ENCODE measurements at regions not wholly inside any gene's neighbourhood (a gene's known extent, or its start where the extent isn't known, plus 50 kb on each side); places are given as distances from the start of the nearest gene placed in this dataset.
"Not testable (repeated sequence)": the region's sequence is repeated elsewhere in the genome, so short reads cannot be mapped to it uniquely, and the experiment has no call there.

DNA sequence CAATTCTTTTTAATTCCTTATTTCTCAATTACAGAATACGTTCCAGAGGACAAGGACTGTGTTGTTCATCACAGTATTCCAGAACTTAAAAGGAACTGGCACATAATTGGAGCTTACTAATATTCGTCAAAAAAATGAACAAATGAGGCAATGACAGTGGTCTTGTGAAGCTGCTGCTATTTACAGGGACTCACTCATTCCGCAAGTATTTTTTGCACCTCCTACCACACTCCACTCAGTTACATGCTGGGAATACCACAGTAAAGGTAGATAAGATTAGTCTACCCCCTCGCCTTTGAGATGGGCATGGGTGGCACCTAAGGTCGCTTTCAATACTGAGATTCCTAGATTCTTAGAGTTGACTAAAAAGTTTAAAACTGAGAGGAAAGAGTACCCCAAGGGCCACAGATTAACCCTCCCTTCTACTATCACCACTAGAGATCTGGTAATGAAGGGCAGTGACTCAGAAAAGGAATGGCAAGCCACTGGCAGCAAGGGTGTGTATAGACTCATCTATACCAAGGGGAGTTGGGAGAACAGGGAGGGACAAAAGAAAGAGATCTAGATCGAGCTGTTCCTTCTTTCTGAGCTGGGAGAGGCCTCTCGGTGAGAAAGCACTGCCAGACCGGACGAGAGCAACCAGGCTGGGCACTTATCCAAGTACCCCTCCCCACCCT, 85.0 kb downstream of the RPL27A start:
- TF ChIP-seq EZH2 (IDR thresholded peaks at IDR 0.05; ENCODE audit: insufficient read depth, poor library complexity, severe bottlenecking) (no peak), EZH2phosphoT487 (IDR thresholded peaks at IDR 0.05; ENCODE audit: insufficient read depth, low read depth) (no peak)
- Histone ChIP-seq H3K9me3 (ENCODE audit: low read depth) (no peaks in the 10 kb centered on the region), H2AFZ (no peak overlapping the region), H3F3A (ENCODE audit: insufficient read depth) (peaks cover 41% of the 10 kb centered on the region), H3K36me3 (ENCODE audit: low read depth) (no peaks in the 10 kb centered on the region), H3K4me2 (ENCODE audit: unreplicated experiment) (peak overlapping the region; percentile 64), H3K4me3 (peak overlapping the region; percentile 31), H3K27me3 (replicated peaks; ENCODE audit: insufficient read depth) (no peaks in the 10 kb centered on the region), H3K27ac (peak overlapping the region; percentile 86), H3K4me1 (ENCODE audit: insufficient read depth) (peaks cover 64% of the 10 kb centered on the region), H4K20me1 (ENCODE audit: insufficient read depth) (no peaks in the 10 kb centered on the region), H3K9ac (peak overlapping the region; percentile 43), H3K79me2 (ENCODE audit: insufficient read depth) (peaks cover 13% of the 10 kb centered on the region), H3K9me2 (ENCODE audit: insufficient read depth) (no peaks in the 10 kb centered on the region)
- in situ Hi-C loops (cut with MboI): no loop called here
- DNase-seq: peak; percentile 82
- 11% methylated on average over 9 of the region's 9 CpGs for WGBS, 2 experiments (ENCODE audit: low coverage in 1 of 2, low lambda C conversion rate in 2 of 2, missing lambda C conversion rate in 2 of 2)

DNA sequence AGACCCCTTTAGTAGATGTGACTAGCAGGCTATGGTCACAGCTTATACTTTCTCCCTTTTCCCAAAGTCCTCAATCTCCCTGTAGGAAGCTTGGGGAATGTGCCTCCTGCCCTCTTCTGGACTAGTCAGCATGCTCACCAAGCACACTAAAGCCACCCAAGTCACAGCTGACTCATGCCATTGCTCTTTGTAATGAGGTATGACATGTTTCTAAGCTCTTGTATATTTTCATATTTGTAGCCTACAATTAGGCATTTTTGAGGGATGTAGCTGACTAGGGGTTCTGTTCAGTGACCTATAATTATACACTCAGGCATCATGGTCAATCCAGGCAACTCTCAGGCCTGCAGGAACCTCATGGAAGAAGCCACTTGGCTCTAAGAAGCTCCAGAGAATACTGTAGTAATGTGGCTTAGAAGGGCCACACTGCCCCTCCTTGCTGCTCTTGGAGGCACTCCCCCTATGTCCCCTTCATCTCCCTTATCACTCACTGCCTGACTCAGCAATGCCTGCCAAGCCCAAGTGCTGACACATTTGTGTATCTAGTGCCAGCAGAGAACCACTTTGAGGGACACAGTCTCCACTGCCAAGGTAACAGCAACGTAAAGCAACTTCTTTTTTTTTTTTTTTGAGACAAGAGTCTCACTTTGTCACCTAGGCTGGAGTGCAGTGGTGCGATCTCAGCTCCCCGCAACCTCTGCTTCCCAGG, 86.2 kb downstream of the RPL27A start:
- Histone ChIP-seq H4K20me1 (ENCODE audit: insufficient read depth) (no peaks in the 10 kb centered on the region), H3K4me3 (no peak overlapping the region), H3K79me2 (ENCODE audit: insufficient read depth) (0 out of 2 replicates have a peak, but pooled peaks cover 6% of the 10 kb centered on the region), H3K27ac (peak overlapping the region; percentile 86), H3K9ac (0 out of 2 replicates have a peak overlapping the region, but pooled peaks have one; percentile 26), H3K36me3 (ENCODE audit: low read depth) (no peaks in the 10 kb centered on the region), H3K4me1 (ENCODE audit: insufficient read depth) (peaks cover 74% of the 10 kb centered on the region), H2AFZ (no peak overlapping the region), H3K9me2 (ENCODE audit: insufficient read depth) (no peaks in the 10 kb centered on the region), H3K4me2 (ENCODE audit: unreplicated experiment) (peak overlapping the region; percentile 64), H3K9me3 (ENCODE audit: low read depth) (no peaks in the 10 kb centered on the region), H3F3A (ENCODE audit: insufficient read depth) (peaks cover 41% of the 10 kb centered on the region), H3K27me3 (replicated peaks; ENCODE audit: insufficient read depth) (no peaks in the 10 kb centered on the region)
- WGBS, 2 experiments (ENCODE audit: low coverage in 1 of 2, low lambda C conversion rate in 2 of 2, missing lambda C conversion rate in 2 of 2): 54 to 63% methylated on average over 3 of the region's 3 CpGs
- in situ Hi-C loops (cut with MboI): no loop called here
- TF ChIP-seq EZH2 (IDR thresholded peaks at IDR 0.05; ENCODE audit: insufficient read depth, poor library complexity, severe bottlenecking) (no peak), EZH2phosphoT487 (IDR thresholded peaks at IDR 0.05; ENCODE audit: insufficient read depth, low read depth) (no peak)
- peak; percentile 87 for DNase-seq

DNA sequence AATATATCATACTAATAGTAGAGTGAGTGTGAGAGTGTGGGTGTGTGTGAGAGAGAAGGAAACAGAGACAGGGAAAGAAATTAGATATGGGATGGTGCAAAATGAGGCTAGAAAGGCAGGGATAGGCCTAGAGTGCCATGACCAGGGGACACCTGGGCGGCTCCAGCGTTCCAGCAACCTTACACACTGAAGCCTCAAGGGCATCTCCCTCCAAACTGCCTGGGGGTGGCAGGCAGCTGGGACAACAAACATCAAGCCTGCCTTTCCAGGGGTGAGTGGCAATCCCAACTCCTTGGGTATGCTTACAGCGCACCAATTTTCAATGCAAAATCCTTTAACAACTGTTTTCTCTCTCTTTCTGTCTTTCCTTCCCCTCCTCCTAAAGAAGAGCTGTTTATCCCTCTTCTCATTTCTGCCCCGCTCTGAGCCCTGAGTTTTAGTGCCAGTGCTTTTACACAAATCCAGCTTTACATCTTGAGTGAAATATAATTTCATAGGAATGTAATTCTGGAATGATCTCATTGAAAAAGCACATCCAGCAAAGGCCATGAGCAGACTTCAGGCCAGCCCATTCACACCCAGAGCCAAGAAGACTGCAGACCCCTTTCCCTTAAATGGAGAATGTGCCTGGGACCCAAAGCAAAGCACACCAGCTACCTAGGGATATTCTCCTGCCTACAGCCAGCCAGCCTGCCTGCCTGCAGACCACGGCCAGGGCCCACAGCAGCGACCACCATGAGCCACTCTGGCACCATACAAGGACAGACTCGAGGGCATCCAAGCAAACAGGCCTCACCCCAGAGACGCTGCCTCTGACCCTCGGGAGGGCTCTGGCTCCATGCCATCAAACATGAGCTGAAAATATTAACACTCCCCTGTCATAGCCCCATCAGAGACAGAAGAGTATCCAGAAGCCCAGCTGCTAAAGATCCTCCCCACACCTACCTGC, 90.3 kb downstream of the RPL27A start:
- WGBS, 2 experiments (ENCODE audit: low coverage in 1 of 2, low lambda C conversion rate in 2 of 2, missing lambda C conversion rate in 2 of 2): 62 to 68% methylated on average over 9 of the region's 9 CpGs
- peak overlapping the region; percentile 7 for H3K4me2 ChIP-seq (ENCODE audit: unreplicated experiment)
- no peaks in the 10 kb centered on the region for H3K9me3 ChIP-seq (ENCODE audit: low read depth)
- peaks cover 48% of the 10 kb centered on the region for H3K4me1 ChIP-seq (ENCODE audit: insufficient read depth)
- DNase-seq: no peak
- H3K9me2 ChIP-seq (ENCODE audit: insufficient read depth): no peaks in the 10 kb centered on the region
- no peak overlapping the region for H3K27ac ChIP-seq
- TF ChIP-seq EZH2 (IDR thresholded peaks at IDR 0.05; ENCODE audit: insufficient read depth, poor library complexity, severe bottlenecking) (no peak), EZH2phosphoT487 (IDR thresholded peaks at IDR 0.05; ENCODE audit: insufficient read depth, low read depth) (no peak)
- no peaks in the 10 kb centered on the region for H3K27me3 ChIP-seq (replicated peaks; ENCODE audit: insufficient read depth)
- peaks cover 16% of the 10 kb centered on the region for H3F3A ChIP-seq (ENCODE audit: insufficient read depth)
- H3K79me2 ChIP-seq (ENCODE audit: insufficient read depth): peaks cover 17% of the 10 kb centered on the region; the same call in 1 of the 2 replicates
- no peaks in the 10 kb centered on the region for H3K36me3 ChIP-seq (ENCODE audit: low read depth)
- no peak overlapping the region for H3K9ac ChIP-seq
- H4K20me1 ChIP-seq (ENCODE audit: insufficient read depth): no peaks in the 10 kb centered on the region
- no peak overlapping the region for H3K4me3 ChIP-seq
- no peak overlapping the region for H2AFZ ChIP-seq
- in situ Hi-C loops (cut with MboI): no loop called here

DNA sequence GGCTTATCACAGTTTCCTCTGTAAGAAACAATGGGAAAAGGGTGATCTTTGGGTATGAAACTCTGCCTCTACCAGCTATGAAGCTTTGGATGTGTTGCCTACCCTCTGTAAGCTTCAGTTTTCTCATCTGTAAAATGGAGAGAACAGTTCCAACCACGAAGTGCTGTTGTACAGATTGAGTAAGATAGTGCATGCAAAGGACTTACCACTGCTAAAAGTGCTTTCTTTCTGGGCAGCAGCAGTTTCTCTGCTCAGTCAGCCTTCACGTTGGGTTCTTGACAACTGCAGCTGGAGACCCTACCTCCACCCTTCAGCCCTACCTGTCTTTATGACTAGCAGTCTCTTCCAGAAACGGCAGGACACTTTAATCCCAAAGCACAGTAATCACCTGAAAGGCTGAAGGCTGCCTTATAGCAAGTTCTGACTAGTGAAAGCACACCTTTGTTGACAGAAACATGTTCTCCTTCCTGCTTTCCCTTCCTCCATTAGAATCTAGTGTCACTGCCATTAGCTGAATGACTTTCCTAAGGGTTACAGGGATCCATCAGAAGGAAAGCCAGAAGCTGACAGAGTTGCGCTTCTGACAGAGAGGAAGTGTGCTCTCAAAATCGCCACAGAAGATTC, 91.4 kb downstream of the RPL27A start:
- no peaks in the 10 kb centered on the region for H4K20me1 ChIP-seq (ENCODE audit: insufficient read depth)
- no peaks in the 10 kb centered on the region for H3K27me3 ChIP-seq (replicated peaks; ENCODE audit: insufficient read depth)
- no peaks in the 10 kb centered on the region for H3K9me3 ChIP-seq (ENCODE audit: low read depth)
- H3K4me3 ChIP-seq: no peak overlapping the region
- no peak overlapping the region for H3K9ac ChIP-seq
- H3K4me2 ChIP-seq (ENCODE audit: unreplicated experiment): no peak overlapping the region
- TF ChIP-seq EZH2 (IDR thresholded peaks at IDR 0.05; ENCODE audit: insufficient read depth, poor library complexity, severe bottlenecking) (no peak), EZH2phosphoT487 (IDR thresholded peaks at IDR 0.05; ENCODE audit: insufficient read depth, low read depth) (no peak)
- H3K4me1 ChIP-seq (ENCODE audit: insufficient read depth): peaks cover 48% of the 10 kb centered on the region
- no peaks in the 10 kb centered on the region for H3K36me3 ChIP-seq (ENCODE audit: low read depth)
- peaks cover 17% of the 10 kb centered on the region; the same call in 1 of the 2 replicates for H3K79me2 ChIP-seq (ENCODE audit: insufficient read depth)
- 59 to 72% methylated on average over 5 of the region's 5 CpGs for WGBS, 2 experiments (ENCODE audit: low coverage in 1 of 2, low lambda C conversion rate in 2 of 2, missing lambda C conversion rate in 2 of 2)
- peaks cover 15% of the 10 kb centered on the region for H3F3A ChIP-seq (ENCODE audit: insufficient read depth)
- in situ Hi-C loops (cut with MboI): no loop called here
- no peaks in the 10 kb centered on the region for H3K9me2 ChIP-seq (ENCODE audit: insufficient read depth)
- no peak for DNase-seq
- H3K27ac ChIP-seq: no peak overlapping the region
- H2AFZ ChIP-seq: no peak overlapping the region

DNA sequence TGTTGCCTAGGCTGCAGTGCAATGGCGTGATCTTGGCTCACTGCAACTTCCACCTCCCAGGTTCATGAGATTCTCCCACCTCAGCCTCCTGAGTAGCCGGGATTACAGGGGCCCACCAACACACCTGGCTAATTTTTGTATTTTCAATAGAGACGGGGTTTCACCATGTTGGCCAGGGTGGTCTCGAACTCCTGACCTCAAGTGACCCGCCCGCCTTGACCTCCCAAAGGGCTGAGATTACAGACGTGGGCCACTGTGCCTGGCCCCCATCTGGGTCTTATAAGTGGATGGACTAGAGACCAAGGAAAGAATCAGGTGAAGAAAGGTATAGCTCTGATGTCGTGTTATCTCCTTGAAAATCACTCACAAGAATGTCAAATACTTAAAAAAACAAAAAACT, 92.3 kb downstream of the RPL27A start:
- WGBS, 2 experiments (ENCODE audit: low coverage in 1 of 2, low lambda C conversion rate in 2 of 2, missing lambda C conversion rate in 2 of 2): 88 to 93% methylated on average over 8 of the region's 8 CpGs
- peaks cover 46% of the 10 kb centered on the region for H3K4me1 ChIP-seq (ENCODE audit: insufficient read depth)
- peaks cover 13% of the 10 kb centered on the region; the same call in 1 of the 2 replicates for H3K79me2 ChIP-seq (ENCODE audit: insufficient read depth)

More for the DNA sequence above, 92.3 kb downstream of the RPL27A start:
- DNase-seq; H3K9me3 ChIP-seq (ENCODE audit: low read depth); H3K36me3 ChIP-seq (ENCODE audit: low read depth); H3K27me3 ChIP-seq (replicated peaks; ENCODE audit: insufficient read depth); H4K20me1 ChIP-seq (ENCODE audit: insufficient read depth); H3K9me2 ChIP-seq (ENCODE audit: insufficient read depth); in situ Hi-C loops (cut with MboI); H2AFZ ChIP-seq; H3K9ac ChIP-seq; H3K4me2 ChIP-seq (ENCODE audit: unreplicated experiment); H3K27ac ChIP-seq; H3K4me3 ChIP-seq: not testable (repeated sequence)
- H3F3A ChIP-seq (ENCODE audit: insufficient read depth): peaks cover 17% of the 10 kb centered on the region
